GM12874 (cell line): ENCODE measurements at regions not wholly inside any gene's neighbourhood (a gene's known extent, or its start where the extent isn't known, plus 50 kb on each side); places are given as distances from the start of the nearest gene placed in this dataset.

Experiments used
- CTCF ChIP-seq: IDR thresholded peaks from 2 replicates; pipeline ENCODE4 v1.5.1; 2011; ENCODE audit warnings: low read depth, mild to moderate bottlenecking, control low read depth, low read length, moderate library complexity; ENCODE audit not compliant: insufficient read depth

GRCh38 chr4:33714971-33715370 lies 2529.3 kb downstream of the ARAP2 start:
- no peak for TF ChIP-seq CTCF

- no peak for TF ChIP-seq CTCF
These were observed 2528.4 kb downstream of the ARAP2 start for GRCh38 chr4:33715841-33716395.

GRCh38 chr4:33722254-33722653 lies 2522.1 kb downstream of the ARAP2 start:
- TF ChIP-seq CTCF: no peak

- no peak for TF ChIP-seq CTCF
These were observed 2521.4 kb downstream of the ARAP2 start for GRCh38 chr4:33722800-33723516.

GRCh38 chr4:33724685-33725084 lies 2519.6 kb downstream of the ARAP2 start:
- no peak for TF ChIP-seq CTCF

- TF ChIP-seq CTCF: no peak
These were observed 2518.5 kb downstream of the ARAP2 start for GRCh38 chr4:33725861-33726260.

GRCh38 chr4:33737726-33738125 lies 2506.6 kb downstream of the ARAP2 start:
- no peak for TF ChIP-seq CTCF
